Neural cell (in vitro differentiated cells): ENCODE measurements at regions not wholly inside any gene's neighbourhood (a gene's known extent, or its start where the extent isn't known, plus 50 kb on each side); places are given as distances from the start of the nearest gene placed in this dataset.

ENCODE experiments used
- H2AFZ ChIP-seq: fragments of 200-600, 300-800 bp; sonication (generic), shearing (Covaris generic); 2 replicates; pipeline ENCODE4 v1.6.0; 2014; ENCODE audit warnings: low read depth, mild to moderate bottlenecking, antibody characterized with exemption, low read length, moderate library complexity
- H3F3A ChIP-seq: fragments of 200-600 bp; shearing (Covaris generic); 2 replicates; pipeline ENCODE4 v1.6.1; 2016; ENCODE audit warnings: mild to moderate bottlenecking, moderate library complexity, mixed read lengths, antibody characterized with exemption, low read length; ENCODE audit not compliant: insufficient read depth, poor library complexity, severe bottlenecking
- H3K27ac ChIP-seq: fragments of 200-600, 300-800 bp; sonication (generic), shearing (Covaris generic); 2 replicates; pipeline ENCODE4 v1.5.1; 2014; ENCODE audit warnings: mild to moderate bottlenecking, low read length, moderate library complexity
- H3K27me3 ChIP-seq: fragments of 300-800, 200-600 bp; sonication (generic), shearing (Covaris generic); 2 replicates; pipeline ENCODE4 v1.6.0; 2014; ENCODE audit warnings: mild to moderate bottlenecking, low read depth, low read length, moderate library complexity; ENCODE audit not compliant: insufficient read depth
- H3K36me3 ChIP-seq: fragments of 300-800, 200-600 bp; sonication (generic), shearing (Covaris generic); 2 replicates; pipeline ENCODE4 v1.5.1; 2014; ENCODE audit warnings: mild to moderate bottlenecking, antibody characterized with exemption, low read length, moderate library complexity; ENCODE audit not compliant: insufficient read depth
- H3K4me2 ChIP-seq: fragments of 300-800, 200-600 bp; sonication (generic), shearing (Covaris generic); 2 replicates; pipeline ENCODE4 v1.6.0; 2014; ENCODE audit warnings: mild to moderate bottlenecking, low read length
- H3K4me3 ChIP-seq: fragments of 300-800, 200-600 bp; sonication (generic), shearing (Covaris generic); 2 replicates; pipeline ENCODE4 v1.5.1; 2014; ENCODE audit warnings: mild to moderate bottlenecking, low read length, moderate library complexity
- H3K79me2 ChIP-seq: fragments of 200-600 bp; shearing (Covaris generic); replicated peaks from 2 replicates; pipeline ENCODE4 v1.6.0; 2014; ENCODE audit warnings: mild to moderate bottlenecking, low read length, moderate library complexity; ENCODE audit not compliant: insufficient read depth
- H3K9ac ChIP-seq: fragments of 300-800, 200-600 bp; sonication (generic), shearing (Covaris generic); 2 replicates; pipeline ENCODE4 v1.6.1; 2016; ENCODE audit warnings: mild to moderate bottlenecking, low read length, mixed read lengths
- H3K9me2 ChIP-seq: fragments of 200-600 bp; shearing (Covaris generic); 2 replicates; pipeline ENCODE4 v1.6.1; 2016; ENCODE audit warnings: mild to moderate bottlenecking, low read length, mixed read lengths; ENCODE audit not compliant: insufficient read depth
- H3K9me3 ChIP-seq: fragments of 200-600, 300-800 bp; sonication (generic), shearing (Covaris generic); 2 replicates; pipeline ENCODE4 v1.6.1; 2016; ENCODE audit warnings: mild to moderate bottlenecking, mixed run types, low read length, moderate library complexity, mixed read lengths
- H4K20me1 ChIP-seq: fragments of 200-600 bp; shearing (Covaris generic); 2 replicates; pipeline ENCODE4 v1.6.1; 2016; ENCODE audit warnings: mild to moderate bottlenecking, mixed run types; ENCODE audit not compliant: insufficient read depth
- EP300 ChIP-seq: fragments of 450-650 bp; conservative IDR thresholded peaks from 2 replicates; pipeline ENCODE4 v1.6.1; 2014; ENCODE audit warnings: antibody characterized with exemption, mild to moderate bottlenecking, moderate library complexity; ENCODE audit not compliant: poor library complexity, severe bottlenecking
- EZH2 ChIP-seq: fragments of 200-600, 300-800 bp; shearing (Covaris generic), sonication (generic); IDR thresholded peaks from 2 replicates; pipeline ENCODE4 v1.6.1; 2014; ENCODE audit warnings: antibody characterized with exemption, low read length, borderline replicate concordance, mild to moderate bottlenecking; ENCODE audit not compliant: insufficient read depth, poor library complexity, severe bottlenecking
- MXI1 ChIP-seq: fragments of 450-650 bp; conservative IDR thresholded peaks from 2 replicates; pipeline ENCODE4 v1.6.1; 2014; ENCODE audit warnings: antibody characterized with exemption, mild to moderate bottlenecking; ENCODE audit not compliant: poor library complexity, severe bottlenecking
- POLR2AphosphoS5 ChIP-seq: IDR thresholded peaks from 2 replicates; pipeline ENCODE4 v1.6.1; 2012
- RAD21 ChIP-seq: fragments of 450-650 bp; conservative IDR thresholded peaks from 2 replicates; pipeline ENCODE4 v1.6.1; 2014; ENCODE audit warnings: antibody characterized with exemption, mild to moderate bottlenecking, moderate library complexity
- REST ChIP-seq: IDR thresholded peaks from 2 replicates; pipeline ENCODE4 v1.6.1; 2012; ENCODE audit warnings: borderline replicate concordance
- SMC3 ChIP-seq: fragments of 450-650 bp; conservative IDR thresholded peaks from 2 replicates; pipeline ENCODE4 v1.6.1; 2014; ENCODE audit warnings: antibody characterized with exemption, mild to moderate bottlenecking, moderate library complexity; ENCODE audit not compliant: poor library complexity
- TAF1 ChIP-seq: IDR thresholded peaks from 2 replicates; pipeline ENCODE4 v1.6.1; 2012; ENCODE audit warnings: low read depth
- TF ChIP-seq, protein P1 (sequence below): fragments of 450-650 bp; IDR thresholded peaks from 2 replicates; pipeline ENCODE4 v1.5.1; 2014; ENCODE audit warnings: antibody characterized with exemption, mild to moderate bottlenecking, moderate library complexity; ENCODE audit not compliant: poor library complexity, severe bottlenecking

- no peaks in the 10 kb centered on the region for H3K79me2 ChIP-seq
- H3K9me3 ChIP-seq: no peaks in the 10 kb centered on the region
- no peak overlapping the region for H2AFZ ChIP-seq
- no peak overlapping the region for H3K4me3 ChIP-seq
- no peaks in the 10 kb centered on the region for H3F3A ChIP-seq
- H3K36me3 ChIP-seq: no peaks in the 10 kb centered on the region
- TF ChIP-seq RAD21 (no peak), POLR2AphosphoS5 (no peak), REST (no peak), EZH2 (no peak), MXI1 (no peak), EP300 (no peak), TAF1 (no peak), SMC3 (no peak)
- TF ChIP-seq, protein P1, sequence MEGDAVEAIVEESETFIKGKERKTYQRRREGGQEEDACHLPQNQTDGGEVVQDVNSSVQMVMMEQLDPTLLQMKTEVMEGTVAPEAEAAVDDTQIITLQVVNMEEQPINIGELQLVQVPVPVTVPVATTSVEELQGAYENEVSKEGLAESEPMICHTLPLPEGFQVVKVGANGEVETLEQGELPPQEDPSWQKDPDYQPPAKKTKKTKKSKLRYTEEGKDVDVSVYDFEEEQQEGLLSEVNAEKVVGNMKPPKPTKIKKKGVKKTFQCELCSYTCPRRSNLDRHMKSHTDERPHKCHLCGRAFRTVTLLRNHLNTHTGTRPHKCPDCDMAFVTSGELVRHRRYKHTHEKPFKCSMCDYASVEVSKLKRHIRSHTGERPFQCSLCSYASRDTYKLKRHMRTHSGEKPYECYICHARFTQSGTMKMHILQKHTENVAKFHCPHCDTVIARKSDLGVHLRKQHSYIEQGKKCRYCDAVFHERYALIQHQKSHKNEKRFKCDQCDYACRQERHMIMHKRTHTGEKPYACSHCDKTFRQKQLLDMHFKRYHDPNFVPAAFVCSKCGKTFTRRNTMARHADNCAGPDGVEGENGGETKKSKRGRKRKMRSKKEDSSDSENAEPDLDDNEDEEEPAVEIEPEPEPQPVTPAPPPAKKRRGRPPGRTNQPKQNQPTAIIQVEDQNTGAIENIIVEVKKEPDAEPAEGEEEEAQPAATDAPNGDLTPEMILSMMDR: no peak
- H3K9me2 ChIP-seq: no peaks in the 10 kb centered on the region
- no peak overlapping the region for H3K4me2 ChIP-seq
- H4K20me1 ChIP-seq: no peaks in the 10 kb centered on the region
- no peaks in the 10 kb centered on the region for H3K27me3 ChIP-seq
- H3K27ac ChIP-seq: no peak overlapping the region
- no peak overlapping the region for H3K9ac ChIP-seq
Measured at GRCh38 chr18:1267021-1267420, 362.4 kb downstream of the ADCYAP1 start.

DNA sequence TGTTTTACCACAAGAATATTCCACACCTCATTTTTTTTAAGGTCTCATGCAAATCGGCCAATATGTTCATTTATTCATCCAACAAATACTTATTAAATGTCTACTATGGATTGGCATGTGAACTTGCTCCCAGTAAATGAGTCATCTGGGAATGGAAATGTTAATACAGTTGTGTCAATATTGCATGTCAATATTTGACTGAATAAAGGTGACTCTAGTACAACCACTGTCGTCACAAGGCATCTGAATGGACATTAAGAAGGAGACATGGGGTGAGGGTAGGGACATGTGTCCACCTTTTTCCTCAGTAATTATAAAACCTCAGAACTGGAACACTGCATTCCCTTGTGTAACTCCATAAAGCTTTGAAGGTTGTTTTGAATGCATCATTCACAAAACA is 365.4 kb downstream of the ADCYAP1 start:
- Histone ChIP-seq H2AFZ (no peak overlapping the region), H3K9me2 (no peaks in the 10 kb centered on the region), H3K36me3 (no peaks in the 10 kb centered on the region), H3K27me3 (no peaks in the 10 kb centered on the region), H3K4me2 (no peak overlapping the region), H3K27ac (no peak overlapping the region), H4K20me1 (no peaks in the 10 kb centered on the region), H3K79me2 (no peaks in the 10 kb centered on the region), H3K9me3 (no peaks in the 10 kb centered on the region), H3K4me3 (no peak overlapping the region), H3K9ac (no peak overlapping the region), H3F3A (no peaks in the 10 kb centered on the region)
- TF ChIP-seq REST: no peak
- TF ChIP-seq POLR2AphosphoS5: no peak
- TF ChIP-seq SMC3: no peak
- no peak for TF ChIP-seq RAD21
- TF ChIP-seq, protein P1: no peak
- TF ChIP-seq EZH2: no peak
- no peak for TF ChIP-seq TAF1
- no peak for TF ChIP-seq MXI1
- TF ChIP-seq EP300: no peak
